ENCODE measurements at regions not wholly inside any gene's neighbourhood (a gene's known extent, or its start where the extent isn't known, plus 50 kb on each side); places are given as distances from the start of the nearest gene placed in this dataset.

GRCh38 chr2:38433607-38433975 is 56.5 kb upstream of the ATL2 start:
- Histone ChIP-seq H3K9ac (ENCODE audit: insufficient read length) (no peak overlapping the region), H3K27ac (no peak overlapping the region), H3K9me3 (ENCODE audit: low read depth, low read length) (no peaks in the 10 kb centered on the region), H3K36me3 (ENCODE audit: insufficient read depth, low read length) (no peaks in the 10 kb centered on the region), H3K4me3 (no peak overlapping the region)
- DNase-seq (ENCODE audit: low read depth, low spot score), result no peak
- no peak for TF ChIP-seq EZH2 (IDR thresholded peaks at IDR 0.05)
- TF ChIP-seq POLR2AphosphoS5 (IDR thresholded peaks at IDR 0.05; ENCODE audit: borderline replicate concordance, low read depth, low read length), result no peak
- TF ChIP-seq FOXP2 (optimal IDR thresholded peaks at IDR 0.05; ENCODE audit: control extremely low read depth, extremely low read length, insufficient read depth), result no peak

- Histone ChIP-seq H3K27ac (no peak overlapping the region), H3K4me3 (no peak overlapping the region)
- no peak for DNase-seq (ENCODE audit: low read depth, low spot score)
Measured at GRCh38 chr2:38432820-38433606, 55.9 kb upstream of the ATL2 start.

GRCh38 chr2:38430597-38431207 is 53.6 kb upstream of the ATL2 start:
- Histone ChIP-seq H3K4me3 (no peak overlapping the region), H3K27ac (no peak overlapping the region), H3K9me3 (ENCODE audit: low read depth, low read length) (no peaks in the 10 kb centered on the region), H3K36me3 (ENCODE audit: insufficient read depth, low read length) (no peaks in the 10 kb centered on the region), H3K9ac (ENCODE audit: insufficient read length) (no peak overlapping the region)
- DNase-seq (ENCODE audit: low read depth, low spot score), result no peak
- TF ChIP-seq FOXP2 (optimal IDR thresholded peaks at IDR 0.05; ENCODE audit: control extremely low read depth, extremely low read length, insufficient read depth) (no peak), EZH2 (IDR thresholded peaks at IDR 0.05) (no peak), POLR2AphosphoS5 (IDR thresholded peaks at IDR 0.05; ENCODE audit: borderline replicate concordance, low read depth, low read length) (no peak)

More at GRCh38 chr2:38432820-38433606, 55.9 kb upstream of the ATL2 start:
- H3K9me3 ChIP-seq (ENCODE audit: low read depth, low read length), result no peaks in the 10 kb centered on the region
- no peak overlapping the region for H3K9ac ChIP-seq (ENCODE audit: insufficient read length)
- no peaks in the 10 kb centered on the region for H3K36me3 ChIP-seq (ENCODE audit: insufficient read depth, low read length)
- TF ChIP-seq FOXP2 (optimal IDR thresholded peaks at IDR 0.05; ENCODE audit: control extremely low read depth, extremely low read length, insufficient read depth) (no peak), POLR2AphosphoS5 (IDR thresholded peaks at IDR 0.05; ENCODE audit: borderline replicate concordance, low read depth, low read length) (no peak), EZH2 (IDR thresholded peaks at IDR 0.05) (no peak)

- H3K9me3 ChIP-seq (ENCODE audit: low read depth, low read length), result no peaks in the 10 kb centered on the region
- no peak for DNase-seq (ENCODE audit: low read depth, low spot score)
- no peaks in the 10 kb centered on the region for H3K36me3 ChIP-seq (ENCODE audit: insufficient read depth, low read length)
- no peak overlapping the region for H3K27ac ChIP-seq
- H3K9ac ChIP-seq (ENCODE audit: insufficient read length), result no peak overlapping the region
- no peak overlapping the region for H3K4me3 ChIP-seq
- no peak for TF ChIP-seq FOXP2 (optimal IDR thresholded peaks at IDR 0.05; ENCODE audit: control extremely low read depth, extremely low read length, insufficient read depth)
- no peak for TF ChIP-seq EZH2 (IDR thresholded peaks at IDR 0.05)
- no peak for TF ChIP-seq POLR2AphosphoS5 (IDR thresholded peaks at IDR 0.05; ENCODE audit: borderline replicate concordance, low read depth, low read length)
Measured at GRCh38 chr2:38430196-38430595, 53.1 kb upstream of the ATL2 start.

- no peak overlapping the region for H3K4me3 ChIP-seq
- TF ChIP-seq EZH2 (IDR thresholded peaks at IDR 0.05) (no peak), POLR2AphosphoS5 (IDR thresholded peaks at IDR 0.05; ENCODE audit: borderline replicate concordance, low read depth, low read length) (no peak), FOXP2 (optimal IDR thresholded peaks at IDR 0.05; ENCODE audit: control extremely low read depth, extremely low read length, insufficient read depth) (no peak)
- no peak for DNase-seq (ENCODE audit: low read depth, low spot score)
- no peaks in the 10 kb centered on the region for H3K9me3 ChIP-seq (ENCODE audit: low read depth, low read length)
- no peaks in the 10 kb centered on the region for H3K36me3 ChIP-seq (ENCODE audit: insufficient read depth, low read length)
- no peak overlapping the region for H3K9ac ChIP-seq (ENCODE audit: insufficient read length)
- H3K27ac ChIP-seq, result no peak overlapping the region
Measured at GRCh38 chr2:38427936-38428335, 50.9 kb upstream of the ATL2 start.

GRCh38 chr2:38427054-38427453 is 50.0 kb upstream of the ATL2 start:
- no peak for DNase-seq (ENCODE audit: low read depth, low spot score)
- TF ChIP-seq POLR2AphosphoS5 (IDR thresholded peaks at IDR 0.05; ENCODE audit: borderline replicate concordance, low read depth, low read length), result no peak
- TF ChIP-seq FOXP2 (optimal IDR thresholded peaks at IDR 0.05; ENCODE audit: control extremely low read depth, extremely low read length, insufficient read depth), result no peak
- no peak for TF ChIP-seq EZH2 (IDR thresholded peaks at IDR 0.05)
- H3K9me3 ChIP-seq (ENCODE audit: low read depth, low read length), result no peaks in the 10 kb centered on the region
- no peak overlapping the region for H3K27ac ChIP-seq
- H3K4me3 ChIP-seq, result no peak overlapping the region
- H3K9ac ChIP-seq (ENCODE audit: insufficient read length), result no peak overlapping the region
- no peaks in the 10 kb centered on the region for H3K36me3 ChIP-seq (ENCODE audit: insufficient read depth, low read length)
